Hypothalamus (tissue), 51 donors: ENCODE measurements at regions not wholly inside any gene's neighbourhood (a gene's known extent, or its start where the extent isn't known, plus 50 kb on each side); places are given as distances from the start of the nearest gene placed in this dataset.

Experiments used
- DNase-seq, 51 donors: peaks; one replicate each; lab custom pipeline; 2025; lab: John Stamatoyannopoulos, UW

- no peak for DNase-seq
Observed at GRCh38 chr20:58162986-58163385, 65.5 kb downstream of the ANKRD60 start.

GRCh38 chr20:58161192-58161591 lies 67.3 kb downstream of the ANKRD60 start:
- DNase-seq: no peak

- DNase-seq: no peak
Observed at GRCh38 chr20:58160451-58161061, 67.9 kb downstream of the ANKRD60 start.

- no peak for DNase-seq
Observed at GRCh38 chr20:58155148-58155925, 73.1 kb downstream of the ANKRD60 start.

- no peak for DNase-seq
Observed at GRCh38 chr20:58154113-58154512, 74.3 kb downstream of the ANKRD60 start.

GRCh38 chr20:58153121-58153520 lies 75.3 kb downstream of the ANKRD60 start:
- no peak for DNase-seq

GRCh38 chr20:58150772-58151171 lies 77.7 kb downstream of the ANKRD60 start:
- peak in 12 of 51 donors; percentile 7 to 27 (median 14) for DNase-seq

- DNase-seq: no peak
Observed at GRCh38 chr20:58149437-58150091, 78.9 kb downstream of the ANKRD60 start.

- DNase-seq: no peak
Observed at GRCh38 chr20:58148891-58149290, 79.6 kb downstream of the ANKRD60 start.

GRCh38 chr20:58147628-58148370 lies 80.7 kb downstream of the ANKRD60 start:
- no peak for DNase-seq

GRCh38 chr20:58146746-58147140 lies 81.7 kb downstream of the ANKRD60 start:
- DNase-seq: no peak

- no peak for DNase-seq
Observed at GRCh38 chr20:58146081-58146745, 82.2 kb downstream of the ANKRD60 start.

- DNase-seq: no peak
Observed at GRCh38 chr20:58145506-58146080, 82.9 kb downstream of the ANKRD60 start.

GRCh38 chr20:58144096-58144495 lies 84.4 kb downstream of the ANKRD60 start:
- DNase-seq: no peak

- DNase-seq: no peak
Observed at GRCh38 chr20:58143531-58143930, 84.9 kb downstream of the ANKRD60 start.

GRCh38 chr20:58142843-58143185 lies 85.6 kb downstream of the ANKRD60 start:
- DNase-seq: no peak

GRCh38 chr20:58141971-58142842 lies 86.2 kb downstream of the ANKRD60 start:
- peak in 1 of 51 donors; percentile 12 for DNase-seq

- DNase-seq: peak in 24 of 51 donors; percentile 7 to 69 (median 28)
Observed at GRCh38 chr20:58141496-58141895, 87.0 kb downstream of the ANKRD60 start.

- no peak for DNase-seq
Observed at GRCh38 chr20:58140787-58141425, 87.5 kb downstream of the ANKRD60 start.
